ENCODE measurements at regions not wholly inside any gene's neighbourhood (a gene's known extent, or its start where the extent isn't known, plus 50 kb on each side); places are given as distances from the start of the nearest gene placed in this dataset.

- H3K27me3 Mint-ChIP-seq = peaks cover 15% of the 10 kb centered on the region
- no peaks in the 10 kb centered on the region for H3K36me3 Mint-ChIP-seq
- no peaks in the 10 kb centered on the region for H3K4me1 Mint-ChIP-seq (ENCODE audit: low read depth)
- no peak overlapping the region for H3K27ac Mint-ChIP-seq
- no peaks in the 10 kb centered on the region for H3K9me3 Mint-ChIP-seq
- no peak overlapping the region for H3K4me3 Mint-ChIP-seq
- ChIA-PET CTCF (interaction anchor here (1.6 kb wide), 1 partner anchor 12 kb away, joined by 4 read pairs; no protein-coding TSS in a partner anchor), POLR2A (no interaction called here)
- intact Hi-C loops (cut with micrococcal nuclease) = no loop called here
- DNase-seq = no peak
These were observed 100.9 kb upstream of the MAP1B start for GRCh38 chr5:72006361-72006760.

- no peak overlapping the region for H3K27ac Mint-ChIP-seq
- H3K9me3 Mint-ChIP-seq = no peaks in the 10 kb centered on the region
- H3K27me3 Mint-ChIP-seq = peaks cover 16% of the 10 kb centered on the region
- ChIA-PET POLR2A (no interaction called here), CTCF (interaction anchor here (1.6 kb wide), 1 partner anchor 11 kb away, joined by 4 read pairs; no protein-coding TSS in a partner anchor)
- no peaks in the 10 kb centered on the region for H3K36me3 Mint-ChIP-seq
- H3K4me3 Mint-ChIP-seq = no peak overlapping the region
- H3K4me1 Mint-ChIP-seq (ENCODE audit: low read depth) = no peaks in the 10 kb centered on the region
- no peak for DNase-seq
- intact Hi-C loops (cut with micrococcal nuclease) = no loop called here
These were observed 99.8 kb upstream of the MAP1B start for GRCh38 chr5:72007336-72008111.

DNA sequence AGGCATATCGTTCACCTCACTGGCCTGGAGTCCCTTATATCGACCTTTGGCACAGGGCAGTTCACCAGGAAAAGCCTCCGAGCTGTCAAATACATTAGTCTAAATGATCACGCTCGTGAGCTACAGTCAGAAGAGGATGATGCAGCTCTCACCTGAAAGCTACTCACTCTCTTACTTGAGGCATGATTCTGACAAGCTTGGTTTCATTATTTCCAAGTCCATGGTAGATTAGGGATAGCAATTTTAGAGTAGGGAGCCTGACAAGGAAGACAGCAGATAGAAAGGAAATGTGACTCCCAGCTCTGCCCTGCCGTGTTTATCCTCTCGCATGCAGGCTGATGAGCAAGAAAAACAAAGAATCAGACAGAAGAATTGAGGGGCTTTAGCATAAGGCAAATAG lies 98.0 kb upstream of the MAP1B start:
- DNase-seq = no peak
- Mint-ChIP-seq H3K27ac (no peak overlapping the region), H3K27me3 (peaks cover 11% of the 10 kb centered on the region), H3K4me1 (ENCODE audit: low read depth) (no peaks in the 10 kb centered on the region), H3K9me3 (no peaks in the 10 kb centered on the region), H3K36me3 (no peaks in the 10 kb centered on the region), H3K4me3 (no peak overlapping the region)
- ChIA-PET CTCF (interaction anchor here (1.2 kb wide), 1 partner anchor 9 kb away, joined by 5 read pairs; no protein-coding TSS in a partner anchor), POLR2A (no interaction called here)
- intact Hi-C loops (cut with micrococcal nuclease) = no loop called here

GRCh38 chr5:72010430-72010829 lies 96.8 kb upstream of the MAP1B start:
- intact Hi-C loops (cut with micrococcal nuclease) = no loop called here
- DNase-seq = no peak
- POLR2A ChIA-PET = no interaction called here
- CTCF ChIA-PET = no interaction called here
- Mint-ChIP-seq H3K9me3 (no peaks in the 10 kb centered on the region), H3K36me3 (no peaks in the 10 kb centered on the region), H3K4me3 (no peak overlapping the region), H3K27ac (no peak overlapping the region), H3K4me1 (ENCODE audit: low read depth) (peaks cover 6% of the 10 kb centered on the region), H3K27me3 (peaks cover 11% of the 10 kb centered on the region)

- CTCF ChIA-PET = interaction anchor here (1.0 kb wide), 1 partner anchor 230 kb away, joined by 3 read pairs; no protein-coding TSS in a partner anchor
- DNase-seq = no peak
- POLR2A ChIA-PET = no interaction called here
- Mint-ChIP-seq H3K36me3 (no peaks in the 10 kb centered on the region), H3K4me3 (no peak overlapping the region), H3K4me1 (ENCODE audit: low read depth) (peaks cover 6% of the 10 kb centered on the region), H3K27ac (no peak overlapping the region), H3K27me3 (peaks cover 11% of the 10 kb centered on the region), H3K9me3 (no peaks in the 10 kb centered on the region)
- intact Hi-C loops (cut with micrococcal nuclease) = no loop called here
These were observed 94.4 kb upstream of the MAP1B start for GRCh38 chr5:72012906-72013305.

DNA sequence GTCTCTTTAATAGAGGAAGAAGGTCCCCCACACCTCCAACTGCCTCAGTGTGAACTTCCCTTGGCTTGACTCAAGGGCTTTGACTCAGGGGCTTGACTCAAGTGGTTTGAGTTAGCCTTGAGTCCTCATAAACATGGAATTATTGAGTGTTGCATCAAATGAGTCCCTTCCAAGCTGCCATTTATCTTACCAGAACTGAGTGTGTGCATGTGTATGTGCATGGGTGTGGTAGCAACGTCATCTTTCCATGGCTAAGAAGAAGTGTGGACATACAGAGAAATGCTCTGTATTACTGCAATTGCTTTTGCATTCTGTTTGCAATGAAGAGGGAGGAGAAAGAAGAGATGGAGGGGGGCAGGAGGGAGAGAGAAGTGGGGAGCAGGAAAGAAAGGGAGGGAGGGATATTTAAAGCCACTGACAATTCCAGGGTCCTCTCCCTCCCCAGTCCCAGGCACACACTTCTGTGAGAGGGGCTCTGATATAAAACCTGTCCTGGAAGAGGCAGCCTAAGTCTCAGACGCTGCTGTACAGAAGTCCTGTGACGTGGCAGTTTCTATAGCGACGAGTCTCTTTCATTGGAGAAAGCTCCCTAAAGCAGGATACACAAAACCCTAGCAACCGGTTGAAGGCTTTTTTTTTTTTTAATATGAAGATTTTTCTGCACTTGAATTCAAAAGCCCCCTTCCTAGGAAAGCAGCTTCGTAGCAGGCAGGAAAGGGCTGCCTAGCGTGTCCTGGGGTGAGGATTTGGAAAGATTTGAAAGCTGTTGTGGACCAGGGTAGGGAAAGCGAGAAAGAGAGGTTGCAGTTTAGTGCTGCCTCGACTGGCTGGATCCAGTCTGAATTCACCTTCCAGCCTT lies 93.3 kb upstream of the MAP1B start:
- no peak for DNase-seq
- CTCF ChIA-PET = interaction anchor here (1.0 kb wide), 1 partner anchor 231 kb away, joined by 3 read pairs; no protein-coding TSS in a partner anchor
- Mint-ChIP-seq H3K27me3 (peaks cover 14% of the 10 kb centered on the region), H3K9me3 (no peaks in the 10 kb centered on the region), H3K4me3 (no peak overlapping the region), H3K36me3 (no peaks in the 10 kb centered on the region), H3K27ac (no peak overlapping the region), H3K4me1 (ENCODE audit: low read depth) (peaks cover 6% of the 10 kb centered on the region)
- POLR2A ChIA-PET = no interaction called here
- intact Hi-C loops (cut with micrococcal nuclease) = no loop called here

GRCh38 chr5:72015103-72015548 lies 92.1 kb upstream of the MAP1B start:
- Mint-ChIP-seq H3K9me3 (no peaks in the 10 kb centered on the region), H3K27ac (no peak overlapping the region), H3K27me3 (peaks cover 10% of the 10 kb centered on the region), H3K4me1 (ENCODE audit: low read depth) (peaks cover 6% of the 10 kb centered on the region), H3K36me3 (no peaks in the 10 kb centered on the region), H3K4me3 (no peak overlapping the region)
- DNase-seq = peak; percentile 44
- ChIA-PET POLR2A (no interaction called here), CTCF (no interaction called here)
- intact Hi-C loops (cut with micrococcal nuclease) = no loop called here

GRCh38 chr5:72018143-72018803 lies 89.0 kb upstream of the MAP1B start:
- ChIA-PET CTCF (interaction anchor here (0.7 to 2.1 kb wide), 15 partner anchors 9 to 486 kb away, joined by 3 to 5 read pairs (median 3); no protein-coding TSS in a partner anchor), POLR2A (no interaction called here)
- no peak overlapping the region for H3K4me3 Mint-ChIP-seq
- no peaks in the 10 kb centered on the region for H3K9me3 Mint-ChIP-seq
- H3K27ac Mint-ChIP-seq = no peak overlapping the region
- DNase-seq = peak; percentile 75
- peaks cover 18% of the 10 kb centered on the region for H3K27me3 Mint-ChIP-seq
- intact Hi-C loops (cut with micrococcal nuclease) = loop anchor here (1.0 kb wide), 1 partner anchor 236 kb away; no protein-coding TSS in a partner anchor
- H3K4me1 Mint-ChIP-seq (ENCODE audit: low read depth) = peaks cover 6% of the 10 kb centered on the region
- H3K36me3 Mint-ChIP-seq = no peaks in the 10 kb centered on the region

- peaks cover 1% of the 10 kb centered on the region for H3K4me1 Mint-ChIP-seq (ENCODE audit: low read depth)
- H3K27ac Mint-ChIP-seq = no peak overlapping the region
- ChIA-PET POLR2A (no interaction called here), CTCF (interaction anchor here (1.2 kb wide), 1 partner anchor 288 kb away, joined by 5 read pairs; no protein-coding TSS in a partner anchor)
- H3K36me3 Mint-ChIP-seq = no peaks in the 10 kb centered on the region
- H3K27me3 Mint-ChIP-seq = peaks cover 18% of the 10 kb centered on the region
- intact Hi-C loops (cut with micrococcal nuclease) = no loop called here
- H3K9me3 Mint-ChIP-seq = no peaks in the 10 kb centered on the region
- DNase-seq = no peak
- no peak overlapping the region for H3K4me3 Mint-ChIP-seq
These were observed 86.9 kb upstream of the MAP1B start for GRCh38 chr5:72020161-72020983.

GRCh38 chr5:72021651-72022357 lies 85.5 kb upstream of the MAP1B start:
- intact Hi-C loops (cut with micrococcal nuclease) = no loop called here
- ChIA-PET POLR2A (no interaction called here), CTCF (no interaction called here)

GRCh38 chr5:72028382-72028781 lies 78.9 kb upstream of the MAP1B start:
- Mint-ChIP-seq H3K27ac (no peak overlapping the region), H3K36me3 (no peaks in the 10 kb centered on the region), H3K9me3 (peaks cover 4% of the 10 kb centered on the region), H3K4me1 (ENCODE audit: low read depth) (no peaks in the 10 kb centered on the region), H3K4me3 (no peak overlapping the region), H3K27me3 (peaks cover 13% of the 10 kb centered on the region)
- ChIA-PET CTCF (no interaction called here), POLR2A (no interaction called here)
- intact Hi-C loops (cut with micrococcal nuclease) = no loop called here
- DNase-seq = no peak

More at GRCh38 chr5:72021651-72022357, 85.5 kb upstream of the MAP1B start:
- DNase-seq = no peak
- no peaks in the 10 kb centered on the region for H3K36me3 Mint-ChIP-seq
- H3K4me3 Mint-ChIP-seq = no peak overlapping the region
- H3K27me3 Mint-ChIP-seq = peaks cover 18% of the 10 kb centered on the region
- no peaks in the 10 kb centered on the region for H3K4me1 Mint-ChIP-seq (ENCODE audit: low read depth)
- H3K27ac Mint-ChIP-seq = no peak overlapping the region
- H3K9me3 Mint-ChIP-seq = no peaks in the 10 kb centered on the region

All from activated CD4-positive, alpha-beta memory T cell treated with anti-CD3 and anti-CD28 coated beads for 36 hours (primary cell).